Right lobe of liver (tissue), 6 donors: ENCODE measurements at regions not wholly inside any gene's neighbourhood (a gene's known extent, or its start where the extent isn't known, plus 50 kb on each side); places are given as distances from the start of the nearest gene placed in this dataset.

Experiments used
- ATAC-seq, 4 donors: fragments of 200-7000 bp; cut with Tn5 transposase; one replicate each; pipeline ENCODE4 v1.9.1; 2020; ENCODE audit warnings: mild to moderate bottlenecking in 4 of 4, moderate library complexity in 4 of 4
- DNase-seq, 3 donors: peaks; one replicate each; pipeline ENCODE4 v3.0.0-alpha.2; 2020
- H3K27ac ChIP-seq, 3 donors: fragments of 200-600 bp; one replicate each; pipeline ENCODE4 v1.8.0; 2022
- H3K27me3 ChIP-seq, 2 donors: fragments of 200-600 bp; one replicate each; pipeline ENCODE4 v1.8.0; 2022
- H3K36me3 ChIP-seq, 4 donors: fragments of 200-600 bp; sonication (generic) in 1 of 4; one replicate each; pipeline versions ENCODE4 v1.5.1 to v1.8.0; 2017 to 2022; ENCODE audit warnings: control low read depth in 1 of 4
- H3K4me1 ChIP-seq, 4 donors: fragments of 200-600 bp; sonication (generic) in 1 of 4; one replicate each; pipeline versions ENCODE4 v1.5.1 to v1.8.0; 2017 to 2022; ENCODE audit warnings: control low read depth in 1 of 4
- H3K4me3 ChIP-seq, 3 donors: fragments of 200-600 bp; one replicate each; pipeline ENCODE4 v1.8.0; 2022
- H3K9me3 ChIP-seq, 4 donors: fragments of 200-600 bp; sonication (generic) in 1 of 4; one replicate each; pipeline versions ENCODE4 v1.5.1 to v1.8.0; 2017 to 2022; ENCODE audit warnings: control low read depth in 1 of 4
- POLR2A ChIP-seq: fragments of 450-650 bp; IDR thresholded peaks from one replicate; pipeline ENCODE4 v1.6.1; 2017; ENCODE audit warnings: antibody characterized with exemption, mild to moderate bottlenecking
- WGBS: methylation state at CpG from one replicate; pipeline ENCODE4 v1.1.6; 2018; ENCODE audit warnings: low coverage, low lambda C conversion rate; ENCODE audit not compliant: insufficient coverage; ENCODE audit errors: missing lambda C conversion rate; 5-methylcytosine and 5-hydroxymethylcytosine counted together
- intact Hi-C, 2 donors: fragments of 100-400 bp; cut with DNase I; formaldehyde crosslinking; loops; one replicate each; pipeline versions ENCODE4 v1.11.2 to v1.14.1; 2022
- TF ChIP-seq, protein P1 (sequence below), 4 donors: fragments of 200-600 bp in 3 of 4; fragments of 450-650 bp in 1 of 4; IDR thresholded peaks; one replicate each; pipeline versions ENCODE4 v1.5.1 to v1.8.0; 2016 to 2022; ENCODE audit warnings: antibody characterized with exemption in 4 of 4, mild to moderate bottlenecking in 2 of 4
- donor health status: DM: no; HTN: yes; CAD: no.
- donor health status: DM: no; HTN: no; CAD: no.
- donor health status: DM: no; HTN: no; CAD: no.
- donor health status: DM: no; HTN: yes; CAD: no.
- donor health status: DM: no; HTN: yes; CAD: no.

DNA sequence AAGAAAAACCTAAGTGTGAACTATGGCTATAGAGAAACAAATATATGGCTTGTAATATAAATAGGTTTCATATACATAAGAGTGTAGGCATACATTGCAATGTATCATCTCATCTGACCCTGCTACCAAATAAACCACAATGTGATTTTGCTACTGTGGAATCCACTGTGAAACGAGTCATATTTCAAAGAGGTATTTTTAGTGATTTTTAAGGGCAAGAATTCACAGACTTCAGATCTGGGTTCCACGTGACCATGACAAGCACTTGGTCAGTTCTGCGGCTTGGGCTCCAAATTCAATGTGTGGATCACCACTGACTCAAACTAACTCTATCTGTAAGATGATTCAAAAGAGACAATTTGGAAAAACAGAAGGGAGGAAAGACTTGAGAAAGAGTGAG is 147.0 kb upstream of the ERG start:
- TF ChIP-seq, protein P1, sequence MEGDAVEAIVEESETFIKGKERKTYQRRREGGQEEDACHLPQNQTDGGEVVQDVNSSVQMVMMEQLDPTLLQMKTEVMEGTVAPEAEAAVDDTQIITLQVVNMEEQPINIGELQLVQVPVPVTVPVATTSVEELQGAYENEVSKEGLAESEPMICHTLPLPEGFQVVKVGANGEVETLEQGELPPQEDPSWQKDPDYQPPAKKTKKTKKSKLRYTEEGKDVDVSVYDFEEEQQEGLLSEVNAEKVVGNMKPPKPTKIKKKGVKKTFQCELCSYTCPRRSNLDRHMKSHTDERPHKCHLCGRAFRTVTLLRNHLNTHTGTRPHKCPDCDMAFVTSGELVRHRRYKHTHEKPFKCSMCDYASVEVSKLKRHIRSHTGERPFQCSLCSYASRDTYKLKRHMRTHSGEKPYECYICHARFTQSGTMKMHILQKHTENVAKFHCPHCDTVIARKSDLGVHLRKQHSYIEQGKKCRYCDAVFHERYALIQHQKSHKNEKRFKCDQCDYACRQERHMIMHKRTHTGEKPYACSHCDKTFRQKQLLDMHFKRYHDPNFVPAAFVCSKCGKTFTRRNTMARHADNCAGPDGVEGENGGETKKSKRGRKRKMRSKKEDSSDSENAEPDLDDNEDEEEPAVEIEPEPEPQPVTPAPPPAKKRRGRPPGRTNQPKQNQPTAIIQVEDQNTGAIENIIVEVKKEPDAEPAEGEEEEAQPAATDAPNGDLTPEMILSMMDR (IDR thresholded peaks at IDR 0.05), result no peak
- TF ChIP-seq POLR2A, result no peak
- Histone ChIP-seq H3K9me3 (no peaks in the 10 kb centered on the region), H3K4me1 (no peaks in the 10 kb centered on the region), H3K36me3 (no peaks in the 10 kb centered on the region), H3K27ac (no peak overlapping the region), H3K4me3 (no peak overlapping the region), H3K27me3 (no peaks in the 10 kb centered on the region)
- ATAC-seq (no peak), DNase-seq (no peak)
- 70% methylated on average over 3 of the region's 3 CpGs for WGBS
- intact Hi-C loops, result no loop called here

DNA sequence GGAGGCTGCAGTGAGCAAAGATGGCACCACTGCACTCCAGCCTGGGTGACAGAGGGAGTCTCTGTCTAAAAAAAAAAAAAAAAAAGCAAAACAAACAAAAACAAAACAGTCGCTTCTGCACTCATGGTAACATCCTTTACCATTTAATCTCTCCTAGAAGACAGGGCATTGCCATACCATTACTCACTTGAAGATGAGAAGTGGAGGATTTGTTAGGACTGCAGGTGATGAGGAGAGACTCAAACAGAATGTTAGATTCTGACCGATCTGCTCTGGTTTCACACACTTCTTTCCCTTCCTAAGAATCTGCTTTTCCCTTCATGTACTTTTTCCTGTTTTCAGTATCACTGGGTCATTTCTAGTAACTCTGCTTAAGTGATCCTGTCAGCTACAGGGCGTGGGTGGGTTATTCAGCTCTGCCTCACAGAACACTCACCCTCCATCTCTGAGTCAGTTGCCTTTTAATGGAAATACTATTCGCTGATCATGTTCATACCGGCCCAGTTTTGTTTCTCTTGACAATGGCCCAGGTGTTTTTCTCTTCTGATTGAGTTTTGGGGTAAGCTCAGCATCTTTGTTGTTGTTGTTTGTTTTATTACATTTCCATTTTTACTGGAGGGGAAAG is 148.0 kb upstream of the ERG start:
- Histone ChIP-seq H3K27me3 (no peaks in the 10 kb centered on the region), H3K4me3 (no peak overlapping the region), H3K36me3 (no peaks in the 10 kb centered on the region), H3K27ac (no peak overlapping the region), H3K4me1 (no peaks in the 10 kb centered on the region), H3K9me3 (no peaks in the 10 kb centered on the region)
- DNase-seq (no peak), ATAC-seq (no peak)
- WGBS, result 68% methylated on average over 5 of the region's 5 CpGs
- TF ChIP-seq, protein P1 (IDR thresholded peaks at IDR 0.05), result no peak
- no peak for TF ChIP-seq POLR2A
- intact Hi-C loops, result no loop called here

DNA sequence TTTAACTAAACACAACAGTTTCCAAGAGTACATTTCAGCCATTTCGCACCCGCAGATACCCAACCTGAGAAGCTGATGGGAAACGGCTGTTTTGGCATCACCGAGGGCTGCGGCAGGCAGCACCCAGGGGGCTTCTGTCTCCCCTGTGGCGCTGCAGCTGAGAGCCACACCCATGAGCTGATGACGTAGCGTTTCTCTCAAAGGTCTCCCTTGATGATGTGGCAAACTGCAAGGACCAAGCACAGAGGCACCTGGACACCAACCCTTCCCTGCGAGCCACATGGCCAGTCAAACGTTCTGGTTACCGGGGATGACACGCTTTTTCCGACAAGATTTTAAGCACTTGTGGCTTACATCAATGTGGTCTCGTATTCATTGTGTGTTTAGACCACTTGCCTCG is 150.8 kb upstream of the ERG start:
- no peak for TF ChIP-seq POLR2A
- TF ChIP-seq, protein P1 (IDR thresholded peaks at IDR 0.05), result no peak

DNA sequence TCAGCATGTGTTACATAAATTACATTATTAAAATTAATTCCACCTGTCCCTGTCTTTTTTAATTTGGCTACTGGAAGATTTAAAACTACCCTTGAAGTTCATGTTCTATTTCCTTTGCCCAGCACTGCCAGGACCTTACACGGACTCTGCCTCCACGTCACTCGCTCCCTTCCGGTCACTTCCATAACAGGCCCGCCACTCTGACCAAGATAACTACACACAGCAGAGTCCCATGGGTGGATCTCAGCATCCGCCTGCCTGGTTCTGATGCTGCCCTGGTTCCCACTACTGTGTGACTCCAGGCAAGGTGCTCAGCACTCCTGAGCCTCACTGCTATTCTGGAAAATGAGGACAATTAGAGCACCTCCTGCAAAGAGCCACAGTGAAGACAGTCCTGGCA is 153.3 kb upstream of the ERG start:
- H3K4me3 ChIP-seq, result no peak overlapping the region
- intact Hi-C loops, result no loop called here
- no peaks in the 10 kb centered on the region for H3K4me1 ChIP-seq
- TF ChIP-seq, protein P1 (IDR thresholded peaks at IDR 0.05), result no peak
- no peak for TF ChIP-seq POLR2A
- no peak for DNase-seq
- no peaks in the 10 kb centered on the region for H3K36me3 ChIP-seq
- ATAC-seq, result no peak
- no CpG with 5 or more reads among the region's 6 CpGs for WGBS
- H3K27ac ChIP-seq, result no peak overlapping the region
- H3K27me3 ChIP-seq, result no peaks in the 10 kb centered on the region
- H3K9me3 ChIP-seq, result no peaks in the 10 kb centered on the region

More for the DNA sequence above, 150.8 kb upstream of the ERG start:
- DNase-seq (no peak), ATAC-seq (no peak)
- no peaks in the 10 kb centered on the region for H3K36me3 ChIP-seq
- no peaks in the 10 kb centered on the region for H3K27me3 ChIP-seq
- no peaks in the 10 kb centered on the region for H3K4me1 ChIP-seq
- whole genome bisulfite sequencing, result 62% methylated on average over 11 of the region's 15 CpGs
- H3K27ac ChIP-seq, result no peak overlapping the region
- intact Hi-C loops, result no loop called here
- no peak overlapping the region for H3K4me3 ChIP-seq
- no peaks in the 10 kb centered on the region for H3K9me3 ChIP-seq

DNA sequence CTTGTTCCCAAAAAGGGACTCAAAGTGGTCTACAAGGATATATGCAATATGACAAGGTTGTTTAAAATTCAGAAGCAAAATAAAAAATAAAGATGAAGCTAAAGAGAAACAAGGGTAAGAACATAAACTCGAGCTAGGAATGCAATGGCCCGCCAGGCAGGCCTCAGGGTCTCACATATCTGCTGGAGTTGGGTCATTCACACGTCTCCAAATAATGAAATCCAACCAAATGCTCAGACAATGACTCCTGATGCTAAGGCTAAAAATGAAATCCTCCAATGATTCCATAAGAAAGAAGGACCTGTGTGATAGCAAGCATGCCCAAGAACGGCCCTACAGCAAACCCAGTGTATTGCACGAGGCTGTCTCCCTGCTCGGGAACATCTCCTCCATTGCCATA is 153.3 kb upstream of the ETS2 start:
- ATAC-seq (no peak), DNase-seq (no peak)
- Histone ChIP-seq H3K27me3 (no peaks in the 10 kb centered on the region), H3K27ac (no peak overlapping the region), H3K9me3 (no peaks in the 10 kb centered on the region), H3K36me3 (no peaks in the 10 kb centered on the region), H3K4me3 (no peak overlapping the region), H3K4me1 (no peaks in the 10 kb centered on the region)
- intact Hi-C loops, result no loop called here
- WGBS, result 51% methylated on average over 3 of the region's 6 CpGs
- TF ChIP-seq, protein P1 (IDR thresholded peaks at IDR 0.05), result no peak
- no peak for TF ChIP-seq POLR2A
